GM21619 (cell line): ENCODE measurements at regions not wholly inside any gene's neighbourhood (a gene's known extent, or its start where the extent isn't known, plus 50 kb on each side); places are given as distances from the start of the nearest gene placed in this dataset.
"Not testable (repeated sequence)": the region's sequence is repeated elsewhere in the genome, so short reads cannot be mapped to it uniquely, and the experiment has no call there.

Source experiments
- ATAC-seq: cut with Tn5 transposase; IDR thresholded peaks from one replicate; pipeline ENCODE4 v1.9.1; 2021; ENCODE audit not compliant: unreplicated experiment

GRCh38 chr6:26232306-26232939 lies 132.6 kb upstream of the BTN3A2 start:
- ATAC-seq, result no peak

GRCh38 chr6:26232940-26233648 lies 131.9 kb upstream of the BTN3A2 start:
- ATAC-seq, result no peak

- peak; percentile 37 for ATAC-seq
Observed at GRCh38 chr6:26233649-26234420, 131.2 kb upstream of the BTN3A2 start.

GRCh38 chr6:26234421-26235301 lies 130.3 kb upstream of the BTN3A2 start:
- ATAC-seq, result peak; percentile 47

GRCh38 chr6:26235302-26235670 lies 129.7 kb upstream of the BTN3A2 start:
- ATAC-seq, result no peak

GRCh38 chr6:26239415-26239814 lies 125.6 kb upstream of the BTN3A2 start:
- ATAC-seq, result not testable (repeated sequence)

- peak; percentile 56 for ATAC-seq
Observed at GRCh38 chr6:26240157-26241032, 124.6 kb upstream of the BTN3A2 start.

- no peak for ATAC-seq
Observed at GRCh38 chr6:26241033-26241895, 123.7 kb upstream of the BTN3A2 start.

GRCh38 chr6:26243132-26243531 lies 121.9 kb upstream of the BTN3A2 start:
- ATAC-seq, result no peak

GRCh38 chr6:26243752-26244151 lies 121.2 kb upstream of the BTN3A2 start:
- no peak for ATAC-seq

GRCh38 chr6:26246058-26246457 lies 118.9 kb upstream of the BTN3A2 start:
- ATAC-seq, result no peak

- ATAC-seq, result no peak
Observed at GRCh38 chr6:26246553-26246952, 118.4 kb upstream of the BTN3A2 start.

GRCh38 chr6:26249707-26249956 lies 115.4 kb upstream of the BTN3A2 start:
- ATAC-seq, result peak; percentile 9

GRCh38 chr6:26249957-26250697 lies 114.9 kb upstream of the BTN3A2 start:
- peak; percentile 41 for ATAC-seq

GRCh38 chr6:26250698-26251044 lies 114.3 kb upstream of the BTN3A2 start:
- ATAC-seq, result peak; percentile 8

- peak; percentile 49 for ATAC-seq
Observed at GRCh38 chr6:26251354-26252076, 113.5 kb upstream of the BTN3A2 start.

- ATAC-seq, result no peak
Observed at GRCh38 chr6:26252077-26252472, 112.9 kb upstream of the BTN3A2 start.

- ATAC-seq, result no peak
Observed at GRCh38 chr6:26254724-26255123, 110.3 kb upstream of the BTN3A2 start.
